Prostate gland (tissue), 2 donors: ENCODE measurements at regions not wholly inside any gene's neighbourhood (a gene's known extent, or its start where the extent isn't known, plus 50 kb on each side); places are given as distances from the start of the nearest gene placed in this dataset.

Source experiments
- DNase-seq: peaks from one replicate; pipeline ENCODE4 v3.0.0-alpha.2; 2019; ENCODE audit warnings: low spot score
- H3K27ac ChIP-seq, 2 donors: fragments of 200-600 bp; sonication (generic); 2 replicates each; pipeline ENCODE4 v1.5.1; 2017 to 2019
- H3K27me3 ChIP-seq: fragments of 200-600 bp; sonication (generic); replicated peaks from 2 replicates; pipeline ENCODE4 v1.5.1; 2019; ENCODE audit not compliant: insufficient read depth
- H3K36me3 ChIP-seq, 2 donors: fragments of 200-600 bp; sonication (generic); 1 replicate in 1 of 2; 2 replicates in 1 of 2; pipeline versions ENCODE4 v1.5.1 to v1.8.1; 2017 to 2019
- H3K4me1 ChIP-seq: fragments of 200-600 bp; sonication (generic); replicated peaks from 2 replicates; pipeline ENCODE4 v1.5.1; 2019
- H3K4me3 ChIP-seq, 2 donors: fragments of 200-600 bp; sonication (generic); 2 replicates each; pipeline ENCODE4 v1.5.1; 2017 to 2019
- H3K9me3 ChIP-seq: fragments of 200-600 bp; sonication (generic); 2 replicates; pipeline ENCODE4 v1.5.1; 2017
- CTCF ChIP-seq, 4 experiments: fragments of 200-600 bp in 2 of 4; fragments of 450-650 bp in 2 of 4; sonication (generic) in 2 of 4; IDR thresholded peaks; 1 replicate in 3 of 4; 2 replicates in 1 of 4; pipeline ENCODE4 v1.5.1; 2016 to 2019; ENCODE audit warnings: antibody characterized with exemption in 4 of 4, mild to moderate bottlenecking in 2 of 4, moderate library complexity in 2 of 4
- POLR2A ChIP-seq: fragments of 450-650 bp; IDR thresholded peaks from one replicate; pipeline ENCODE4 v1.6.1; 2016; ENCODE audit warnings: antibody characterized with exemption, mild to moderate bottlenecking
- POLR2AphosphoS5 ChIP-seq: sonication (generic); formaldehyde crosslinking; IDR thresholded peaks from one replicate; pipeline ENCODE4 v1.6.1; 2017; ENCODE audit warnings: antibody characterized with exemption
- WGBS: methylation state at CpG from one replicate; pipeline ENCODE4 v1.1.5; 2018; 5-methylcytosine and 5-hydroxymethylcytosine counted together
- intact Hi-C: fragments of 100-400 bp; cut with DNase I; formaldehyde crosslinking; loops from one replicate; pipeline ENCODE4 v1.14.2; 2022

- H3K27me3 ChIP-seq = no peaks in the 10 kb centered on the region
- no peaks in the 10 kb centered on the region for H3K9me3 ChIP-seq
- no peak for TF ChIP-seq POLR2AphosphoS5
- no peak for TF ChIP-seq CTCF (IDR thresholded peaks at IDR 0.05)
- no peak for TF ChIP-seq POLR2A
- WGBS = 91% methylated on average over 1 of the region's 1 CpG
- no peak overlapping the region for H3K4me3 ChIP-seq
- intact Hi-C loops = no loop called here
- H3K36me3 ChIP-seq = no peaks in the 10 kb centered on the region
- DNase-seq = no peak
- no peak overlapping the region for H3K27ac ChIP-seq
- no peaks in the 10 kb centered on the region for H3K4me1 ChIP-seq
Observed at GRCh38 chr17:53496356-53496755, 326.4 kb upstream of the KIF2B start.

GRCh38 chr17:53492532-53492931 is 330.2 kb upstream of the KIF2B start:
- Histone ChIP-seq H3K9me3 (no peaks in the 10 kb centered on the region), H3K4me3 (no peak overlapping the region), H3K27me3 (no peaks in the 10 kb centered on the region), H3K4me1 (no peaks in the 10 kb centered on the region), H3K27ac (no peak overlapping the region), H3K36me3 (no peaks in the 10 kb centered on the region)
- WGBS = 76% methylated on average over 3 of the region's 3 CpGs
- no peak for TF ChIP-seq POLR2A
- no peak for TF ChIP-seq POLR2AphosphoS5
- TF ChIP-seq CTCF (IDR thresholded peaks at IDR 0.05) = no peak
- no peak for DNase-seq
- intact Hi-C loops = no loop called here

GRCh38 chr17:53490447-53490968 is 332.2 kb upstream of the KIF2B start:
- no peak for DNase-seq
- H3K9me3 ChIP-seq = no peaks in the 10 kb centered on the region
- no peak for TF ChIP-seq POLR2AphosphoS5
- no peak for TF ChIP-seq POLR2A
- TF ChIP-seq CTCF (IDR thresholded peaks at IDR 0.05) = no peak
- no peak overlapping the region for H3K27ac ChIP-seq
- intact Hi-C loops = no loop called here
- no peak overlapping the region for H3K4me3 ChIP-seq
- H3K27me3 ChIP-seq = no peaks in the 10 kb centered on the region
- no peaks in the 10 kb centered on the region for H3K4me1 ChIP-seq
- H3K36me3 ChIP-seq = no peaks in the 10 kb centered on the region

- WGBS = 88% methylated on average over 1 of the region's 1 CpG
Observed at GRCh38 chr17:53483704-53484103, 339.0 kb upstream of the KIF2B start.

More at GRCh38 chr17:53483704-53484103, 339.0 kb upstream of the KIF2B start:
- Histone ChIP-seq H3K27ac (no peak overlapping the region), H3K4me1 (no peaks in the 10 kb centered on the region), H3K4me3 (no peak overlapping the region), H3K27me3 (no peaks in the 10 kb centered on the region), H3K36me3 (no peaks in the 10 kb centered on the region), H3K9me3 (no peaks in the 10 kb centered on the region)
- no peak for TF ChIP-seq CTCF (IDR thresholded peaks at IDR 0.05)
- TF ChIP-seq POLR2AphosphoS5 = no peak
- no peak for TF ChIP-seq POLR2A
- intact Hi-C loops = no loop called here
- no peak for DNase-seq
